Liver (tissue), 8 donors: ENCODE measurements at regions not wholly inside any gene's neighbourhood (a gene's known extent, or its start where the extent isn't known, plus 50 kb on each side); places are given as distances from the start of the nearest gene placed in this dataset.

Experiments
- DNase-seq: peaks from one replicate; pipeline ENCODE4 v3.0.0-alpha.2; 2017; ENCODE audit warnings: low spot score
- H3K27ac ChIP-seq, 2 donors: one replicate each; pipeline ENCODE4 v1.7.0; 2013; ENCODE audit warnings: inconsistent platforms in 2 of 2, low read length in 2 of 2, control low read depth in 1 of 2, low read depth in 1 of 2, mild to moderate bottlenecking in 1 of 2
- H3K27me3 ChIP-seq, 4 donors: one replicate each; pipeline versions ENCODE4 v1.6.1 to v1.7.0; 2013; ENCODE audit warnings: low read length in 3 of 4, inconsistent platforms in 1 of 4, mild to moderate bottlenecking in 1 of 4, moderate library complexity in 1 of 4; ENCODE audit not compliant: control insufficient read depth in 4 of 4, insufficient read depth in 4 of 4
- H3K36me3 ChIP-seq, 4 donors: one replicate each; pipeline versions ENCODE4 v1.6.1 to v1.7.0; 2013; ENCODE audit warnings: low read length in 3 of 4, mild to moderate bottlenecking in 3 of 4, low read depth in 1 of 4, moderate library complexity in 1 of 4; ENCODE audit not compliant: control insufficient read depth in 4 of 4, insufficient read depth in 3 of 4
- H3K4me1 ChIP-seq, 4 donors: one replicate each; pipeline versions ENCODE4 v1.6.1 to v1.7.0; 2013; ENCODE audit warnings: low read length in 3 of 4, mild to moderate bottlenecking in 3 of 4, moderate library complexity in 1 of 4; ENCODE audit not compliant: control insufficient read depth in 4 of 4, insufficient read depth in 4 of 4
- H3K4me3 ChIP-seq, 3 donors: one replicate each; pipeline versions ENCODE4 v1.6.1 to v1.7.0; 2013; ENCODE audit warnings: low read length in 3 of 3, control low read depth in 1 of 3, low read depth in 1 of 3, mild to moderate bottlenecking in 1 of 3
- H3K9ac ChIP-seq, 2 donors: one replicate each; pipeline ENCODE4 v1.7.0; 2013; ENCODE audit warnings: low read length in 2 of 2, mild to moderate bottlenecking in 2 of 2, moderate library complexity in 2 of 2, control low read depth in 1 of 2, low read depth in 1 of 2
- H3K9me3 ChIP-seq, 4 donors: one replicate each; pipeline versions ENCODE4 v1.6.1 to v1.7.0; 2013; ENCODE audit warnings: low read length in 3 of 4; ENCODE audit not compliant: control insufficient read depth in 4 of 4
- EGR1 ChIP-seq, 2 donors: IDR thresholded peaks; 2 replicates each; pipeline ENCODE4 v1.6.1; 2016 to 2018; ENCODE audit warnings: antibody characterized with exemption in 2 of 2, low read depth in 2 of 2
- FOXA1 ChIP-seq: IDR thresholded peaks from 2 replicates; pipeline ENCODE4 v1.6.1; 2016; ENCODE audit warnings: antibody characterized with exemption
- FOXA2 ChIP-seq: IDR thresholded peaks from 2 replicates; pipeline ENCODE4 v1.6.1; 2016; ENCODE audit warnings: antibody characterized with exemption
- GABPA ChIP-seq, 2 donors: IDR thresholded peaks in 1 of 2; conservative IDR thresholded peaks in 1 of 2; 2 replicates each; pipeline ENCODE4 v1.6.1; 2016; ENCODE audit warnings: antibody characterized with exemption in 2 of 2, mild to moderate bottlenecking in 1 of 2, moderate library complexity in 1 of 2
- HNF4G ChIP-seq: IDR thresholded peaks from 2 replicates; pipeline ENCODE4 v1.6.1; 2016; ENCODE audit warnings: antibody characterized with exemption
- JUND ChIP-seq, 2 donors: IDR thresholded peaks; 2 replicates each; pipeline ENCODE4 v1.6.1; 2016; ENCODE audit warnings: antibody characterized with exemption in 2 of 2
- NR2F2 ChIP-seq: IDR thresholded peaks from 2 replicates; pipeline ENCODE4 v1.6.1; 2016; ENCODE audit warnings: antibody characterized with exemption
- RXRA ChIP-seq, 2 donors: IDR thresholded peaks; 2 replicates each; pipeline ENCODE4 v1.6.1; 2017 to 2018; ENCODE audit warnings: antibody characterized with exemption in 2 of 2, mild to moderate bottlenecking in 1 of 2
- SP1 ChIP-seq: IDR thresholded peaks from 2 replicates; pipeline ENCODE4 v1.6.1; 2018; ENCODE audit warnings: antibody characterized with exemption, mild to moderate bottlenecking
- TAF1 ChIP-seq: conservative IDR thresholded peaks from 2 replicates; pipeline ENCODE4 v1.6.1; 2016; ENCODE audit warnings: antibody characterized with exemption, mild to moderate bottlenecking
- WGBS: extraction: QIAGEN DNeasy Blood & Tissue Kit; methylation state at CpG from one replicate; pipeline ENCODE4 v1.1.7; 2013; 5-methylcytosine and 5-hydroxymethylcytosine counted together
- TF ChIP-seq, protein P1 (sequence below): IDR thresholded peaks from 2 replicates; pipeline ENCODE4 v1.6.1; 2016; ENCODE audit warnings: antibody characterized with exemption
- TF ChIP-seq, protein P2 (sequence below): IDR thresholded peaks from 2 replicates; pipeline ENCODE4 v1.6.1; 2016; ENCODE audit warnings: antibody characterized with exemption
- TF ChIP-seq, protein P3 (sequence below): IDR thresholded peaks from 2 replicates; pipeline ENCODE4 v1.6.1; 2016; ENCODE audit warnings: antibody characterized with exemption
- TF ChIP-seq, protein P4 (sequence below): fragments of 150-350 bp; IDR thresholded peaks from 2 replicates; pipeline ENCODE4 v1.5.1; 2017; ENCODE audit warnings: improper control_type of control experiment, low read depth, low read length; ENCODE audit not compliant: missing input control
- donor health status: healthy.
- donor health status: healthy.
- donor health status: healthy.
- donor health status: healthy.
- donor health status: healthy.

DNA sequence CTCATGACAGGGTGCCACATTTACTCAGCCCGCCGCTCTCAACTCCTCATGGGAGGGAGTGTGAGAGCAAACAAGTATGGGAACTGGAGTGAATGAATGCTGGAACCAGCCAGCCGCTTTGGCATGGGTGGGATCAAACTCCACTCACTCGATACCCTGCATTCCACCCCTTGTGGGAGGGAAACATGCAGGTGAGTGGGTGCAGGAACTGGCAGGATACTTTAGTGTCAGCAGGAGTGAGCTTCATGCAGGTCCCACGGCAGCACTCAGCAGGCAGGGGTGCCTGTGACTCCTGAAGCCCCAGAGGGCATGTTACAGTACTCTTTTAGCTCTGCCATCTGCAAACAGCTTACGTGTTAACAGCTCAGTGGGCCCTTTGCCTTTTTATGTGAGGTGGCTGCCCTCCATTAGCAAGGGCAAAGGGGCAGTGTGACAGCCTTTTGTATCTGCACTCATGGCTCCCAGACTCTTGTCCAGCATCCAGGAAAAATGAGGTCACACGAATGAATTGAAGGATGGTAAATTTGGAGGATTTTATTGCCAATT lies 433.2 kb upstream of the NMUR2 start:
- Histone ChIP-seq H3K4me3 (no peak overlapping the region), H3K27me3 (no peaks in the 10 kb centered on the region), H3K9me3 (no peaks in the 10 kb centered on the region), H3K9ac (no peak overlapping the region), H3K4me1 (no peaks in the 10 kb centered on the region), H3K36me3 (no peaks in the 10 kb centered on the region), H3K27ac (no peak overlapping the region)
- no peak for DNase-seq
- no peak for TF ChIP-seq TAF1
- no peak for TF ChIP-seq SP1
- WGBS = 70% methylated on average over 7 of the region's 7 CpGs

DNA sequence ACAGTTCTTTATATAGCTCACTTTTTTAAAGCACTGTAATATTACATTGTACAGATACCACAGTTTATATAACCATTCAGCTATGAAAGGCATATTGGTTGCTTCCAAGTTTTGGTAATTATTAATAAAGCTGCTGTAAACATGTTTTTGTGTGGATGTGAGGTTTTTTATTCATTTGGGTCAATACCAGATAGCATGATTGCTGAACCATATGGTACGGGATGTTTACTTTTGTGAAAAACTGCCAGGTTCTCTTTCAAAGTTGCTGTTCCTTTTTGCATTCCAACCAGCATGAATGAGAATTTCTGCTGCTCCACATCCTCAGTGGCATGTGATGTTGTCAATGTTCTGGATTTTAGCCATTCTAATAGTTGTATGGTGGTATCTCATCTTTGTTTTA lies 439.6 kb upstream of the NMUR2 start:
- Histone ChIP-seq H3K27me3 (no peaks in the 10 kb centered on the region), H3K9ac (no peak overlapping the region), H3K4me1 (no peaks in the 10 kb centered on the region), H3K36me3 (no peaks in the 10 kb centered on the region), H3K27ac (no peak overlapping the region), H3K9me3 (no peaks in the 10 kb centered on the region), H3K4me3 (no peak overlapping the region)
- WGBS = 30% methylated on average over 1 of the region's 1 CpG
- no peak for TF ChIP-seq HNF4G
- TF ChIP-seq, protein P1, sequence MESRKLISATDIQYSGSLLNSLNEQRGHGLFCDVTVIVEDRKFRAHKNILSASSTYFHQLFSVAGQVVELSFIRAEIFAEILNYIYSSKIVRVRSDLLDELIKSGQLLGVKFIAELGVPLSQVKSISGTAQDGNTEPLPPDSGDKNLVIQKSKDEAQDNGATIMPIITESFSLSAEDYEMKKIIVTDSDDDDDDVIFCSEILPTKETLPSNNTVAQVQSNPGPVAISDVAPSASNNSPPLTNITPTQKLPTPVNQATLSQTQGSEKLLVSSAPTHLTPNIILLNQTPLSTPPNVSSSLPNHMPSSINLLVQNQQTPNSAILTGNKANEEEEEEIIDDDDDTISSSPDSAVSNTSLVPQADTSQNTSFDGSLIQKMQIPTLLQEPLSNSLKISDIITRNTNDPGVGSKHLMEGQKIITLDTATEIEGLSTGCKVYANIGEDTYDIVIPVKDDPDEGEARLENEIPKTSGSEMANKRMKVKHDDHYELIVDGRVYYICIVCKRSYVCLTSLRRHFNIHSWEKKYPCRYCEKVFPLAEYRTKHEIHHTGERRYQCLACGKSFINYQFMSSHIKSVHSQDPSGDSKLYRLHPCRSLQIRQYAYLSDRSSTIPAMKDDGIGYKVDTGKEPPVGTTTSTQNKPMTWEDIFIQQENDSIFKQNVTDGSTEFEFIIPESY = no peak
- TF ChIP-seq, protein P2, sequence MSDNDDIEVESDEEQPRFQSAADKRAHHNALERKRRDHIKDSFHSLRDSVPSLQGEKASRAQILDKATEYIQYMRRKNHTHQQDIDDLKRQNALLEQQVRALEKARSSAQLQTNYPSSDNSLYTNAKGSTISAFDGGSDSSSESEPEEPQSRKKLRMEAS = no peak
- no peak for TF ChIP-seq EGR1 (IDR thresholded peaks at IDR 0.05; ENCODE audit: low read depth in 2 of 2)
- TF ChIP-seq FOXA1 = no peak
- no peak for TF ChIP-seq NR2F2
- TF ChIP-seq, protein P3, sequence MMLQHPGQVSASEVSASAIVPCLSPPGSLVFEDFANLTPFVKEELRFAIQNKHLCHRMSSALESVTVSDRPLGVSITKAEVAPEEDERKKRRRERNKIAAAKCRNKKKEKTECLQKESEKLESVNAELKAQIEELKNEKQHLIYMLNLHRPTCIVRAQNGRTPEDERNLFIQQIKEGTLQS = no peak
- TF ChIP-seq GABPA (IDR thresholded peaks at IDR 0.05 in 1 of 2, conservative IDR thresholded peaks at IDR 0.05 in 1 of 2) = no peak
- DNase-seq = no peak

DNA sequence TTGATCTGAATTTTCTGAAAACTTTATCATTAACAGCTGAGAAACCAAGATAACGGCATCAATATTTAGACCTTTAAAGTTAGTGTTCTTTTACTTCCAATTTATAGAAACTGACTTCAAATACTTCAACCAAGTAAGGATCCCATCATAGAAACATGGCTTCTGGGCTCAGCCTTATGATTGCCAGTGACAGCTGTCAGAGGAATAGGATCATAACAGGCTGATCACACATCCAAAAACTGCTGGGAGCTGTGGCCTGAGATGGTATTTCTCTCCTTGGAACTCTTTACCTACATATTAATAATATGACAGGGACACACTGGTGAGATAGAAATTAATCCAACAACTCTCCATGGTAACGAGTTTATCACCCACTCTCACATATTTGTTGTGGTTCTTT lies 448.3 kb upstream of the NMUR2 start:
- Histone ChIP-seq H3K27ac (no peak overlapping the region), H3K36me3 (no peaks in the 10 kb centered on the region), H3K4me3 (no peak overlapping the region), H3K27me3 (no peaks in the 10 kb centered on the region), H3K4me1 (no peaks in the 10 kb centered on the region), H3K9me3 (no peaks in the 10 kb centered on the region), H3K9ac (no peak overlapping the region)
- TF ChIP-seq RXRA (IDR thresholded peaks at IDR 0.05) (no peak), NR2F2 (no peak)
- DNase-seq = no peak
- WGBS = 38% methylated on average over 2 of the region's 2 CpGs

DNA sequence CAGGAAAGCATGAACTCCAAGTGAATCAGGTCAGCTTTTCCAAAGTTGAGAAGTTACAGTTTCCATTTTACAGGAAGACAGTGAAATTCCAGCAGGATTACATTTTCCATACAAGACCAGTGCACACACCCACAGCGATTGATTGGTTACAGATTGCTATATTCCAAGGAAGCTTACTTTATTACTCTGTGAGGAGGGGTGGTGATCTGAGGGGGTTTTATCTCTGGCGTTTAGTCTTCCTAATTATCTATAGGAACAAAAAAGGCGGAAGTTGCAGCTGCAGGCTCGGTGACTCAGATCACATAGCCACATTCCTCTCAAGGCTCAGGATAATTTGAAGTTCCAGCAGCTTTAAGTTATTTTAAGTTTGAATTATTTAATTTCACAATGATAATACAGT lies 450.4 kb upstream of the NMUR2 start:
- no peak for DNase-seq
- Histone ChIP-seq H3K27me3 (no peaks in the 10 kb centered on the region), H3K9me3 (no peaks in the 10 kb centered on the region), H3K9ac (no peak overlapping the region), H3K27ac (no peak overlapping the region), H3K4me3 (no peak overlapping the region), H3K36me3 (no peaks in the 10 kb centered on the region), H3K4me1 (no peaks in the 10 kb centered on the region)
- WGBS = 63% methylated on average over 4 of the region's 4 CpGs
- TF ChIP-seq SP1 = no peak
- TF ChIP-seq, protein P2 = no peak
- TF ChIP-seq RXRA (IDR thresholded peaks at IDR 0.05) = no peak
- no peak for TF ChIP-seq TAF1
- TF ChIP-seq, protein P4, sequence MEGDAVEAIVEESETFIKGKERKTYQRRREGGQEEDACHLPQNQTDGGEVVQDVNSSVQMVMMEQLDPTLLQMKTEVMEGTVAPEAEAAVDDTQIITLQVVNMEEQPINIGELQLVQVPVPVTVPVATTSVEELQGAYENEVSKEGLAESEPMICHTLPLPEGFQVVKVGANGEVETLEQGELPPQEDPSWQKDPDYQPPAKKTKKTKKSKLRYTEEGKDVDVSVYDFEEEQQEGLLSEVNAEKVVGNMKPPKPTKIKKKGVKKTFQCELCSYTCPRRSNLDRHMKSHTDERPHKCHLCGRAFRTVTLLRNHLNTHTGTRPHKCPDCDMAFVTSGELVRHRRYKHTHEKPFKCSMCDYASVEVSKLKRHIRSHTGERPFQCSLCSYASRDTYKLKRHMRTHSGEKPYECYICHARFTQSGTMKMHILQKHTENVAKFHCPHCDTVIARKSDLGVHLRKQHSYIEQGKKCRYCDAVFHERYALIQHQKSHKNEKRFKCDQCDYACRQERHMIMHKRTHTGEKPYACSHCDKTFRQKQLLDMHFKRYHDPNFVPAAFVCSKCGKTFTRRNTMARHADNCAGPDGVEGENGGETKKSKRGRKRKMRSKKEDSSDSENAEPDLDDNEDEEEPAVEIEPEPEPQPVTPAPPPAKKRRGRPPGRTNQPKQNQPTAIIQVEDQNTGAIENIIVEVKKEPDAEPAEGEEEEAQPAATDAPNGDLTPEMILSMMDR = no peak
- TF ChIP-seq JUND (IDR thresholded peaks at IDR 0.05) = no peak
- TF ChIP-seq FOXA2 = no peak
- no peak for TF ChIP-seq HNF4G
- TF ChIP-seq FOXA1 = no peak
